Gastrocnemius medialis (tissue), 4 donors: ENCODE measurements at regions not wholly inside any gene's neighbourhood (a gene's known extent, or its start where the extent isn't known, plus 50 kb on each side); places are given as distances from the start of the nearest gene placed in this dataset.

Experiments used
- POLR2A ChIP-seq, 2 donors: fragments of 450-650 bp; IDR thresholded peaks; one replicate each; pipeline ENCODE4 v1.6.1; 2017; ENCODE audit warnings: antibody characterized with exemption in 2 of 2, mild to moderate bottlenecking in 2 of 2, moderate library complexity in 2 of 2
- TF ChIP-seq, protein P1 (sequence below), 5 experiments: fragments of 450-650 bp in 3 of 5; fragments of 200-600 bp in 2 of 5; sonication (generic) in 2 of 5; IDR thresholded peaks in 4 of 5; conservative IDR thresholded peaks in 1 of 5; 1 replicate in 4 of 5; 2 replicates in 1 of 5; pipeline ENCODE4 v1.5.1; 2016 to 2019; ENCODE audit warnings: antibody characterized with exemption in 5 of 5, mild to moderate bottlenecking in 3 of 5, moderate library complexity in 3 of 5

GRCh38 chr12:61862986-61863385, 397.2 kb upstream of the USP15 start:
- TF ChIP-seq, protein P1, sequence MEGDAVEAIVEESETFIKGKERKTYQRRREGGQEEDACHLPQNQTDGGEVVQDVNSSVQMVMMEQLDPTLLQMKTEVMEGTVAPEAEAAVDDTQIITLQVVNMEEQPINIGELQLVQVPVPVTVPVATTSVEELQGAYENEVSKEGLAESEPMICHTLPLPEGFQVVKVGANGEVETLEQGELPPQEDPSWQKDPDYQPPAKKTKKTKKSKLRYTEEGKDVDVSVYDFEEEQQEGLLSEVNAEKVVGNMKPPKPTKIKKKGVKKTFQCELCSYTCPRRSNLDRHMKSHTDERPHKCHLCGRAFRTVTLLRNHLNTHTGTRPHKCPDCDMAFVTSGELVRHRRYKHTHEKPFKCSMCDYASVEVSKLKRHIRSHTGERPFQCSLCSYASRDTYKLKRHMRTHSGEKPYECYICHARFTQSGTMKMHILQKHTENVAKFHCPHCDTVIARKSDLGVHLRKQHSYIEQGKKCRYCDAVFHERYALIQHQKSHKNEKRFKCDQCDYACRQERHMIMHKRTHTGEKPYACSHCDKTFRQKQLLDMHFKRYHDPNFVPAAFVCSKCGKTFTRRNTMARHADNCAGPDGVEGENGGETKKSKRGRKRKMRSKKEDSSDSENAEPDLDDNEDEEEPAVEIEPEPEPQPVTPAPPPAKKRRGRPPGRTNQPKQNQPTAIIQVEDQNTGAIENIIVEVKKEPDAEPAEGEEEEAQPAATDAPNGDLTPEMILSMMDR (IDR thresholded peaks at IDR 0.05 in 4 of 5, conservative IDR thresholded peaks at IDR 0.05 in 1 of 5) = no peak
- TF ChIP-seq POLR2A (IDR thresholded peaks at IDR 0.05) = no peak
